ENCODE measurements at regions not wholly inside any gene's neighbourhood (a gene's known extent, or its start where the extent isn't known, plus 50 kb on each side); places are given as distances from the start of the nearest gene placed in this dataset.
"Not testable (repeated sequence)": the region's sequence is repeated elsewhere in the genome, so short reads cannot be mapped to it uniquely, and the experiment has no call there.

GRCh38 chr16:16448423-16448822, 69.5 kb downstream of the NPIPA7 start:
- DNase-seq (ENCODE audit: low read depth): not testable (repeated sequence)

GRCh38 chr16:16449712-16450237, 70.8 kb downstream of the NPIPA7 start:
- not testable (repeated sequence) for DNase-seq (ENCODE audit: low read depth)

- DNase-seq (ENCODE audit: low read depth): not testable (repeated sequence)
Observed at GRCh38 chr16:16451721-16452410, 72.9 kb downstream of the NPIPA7 start.

- DNase-seq (ENCODE audit: low read depth): not testable (repeated sequence)
Observed at GRCh38 chr16:16458579-16458978, 79.6 kb downstream of the NPIPA7 start.

- DNase-seq (ENCODE audit: low read depth): not testable (repeated sequence)
Observed at GRCh38 chr16:16463792-16464191, 84.9 kb downstream of the NPIPA7 start.

- not testable (repeated sequence) for DNase-seq (ENCODE audit: low read depth)
Observed at GRCh38 chr16:16488919-16489318, 110.0 kb downstream of the NPIPA7 start.

- DNase-seq (ENCODE audit: low read depth): not testable (repeated sequence)
Observed at GRCh38 chr16:16489466-16489865, 110.5 kb downstream of the NPIPA7 start.

GRCh38 chr16:16494114-16494513, 115.2 kb downstream of the NPIPA7 start:
- not testable (repeated sequence) for DNase-seq (ENCODE audit: low read depth)

GRCh38 chr16:16494998-16495397, 116.1 kb downstream of the NPIPA7 start:
- DNase-seq (ENCODE audit: low read depth): not testable (repeated sequence)

- DNase-seq (ENCODE audit: low read depth): not testable (repeated sequence)
Observed at GRCh38 chr16:16499875-16500274, 120.9 kb downstream of the NPIPA7 start.

GRCh38 chr16:16507041-16507440, 128.1 kb downstream of the NPIPA7 start:
- not testable (repeated sequence) for DNase-seq (ENCODE audit: low read depth)

GRCh38 chr16:16508344-16508743, 129.4 kb downstream of the NPIPA7 start:
- not testable (repeated sequence) for DNase-seq (ENCODE audit: low read depth)

GRCh38 chr16:16519395-16519794, 140.5 kb downstream of the NPIPA7 start:
- not testable (repeated sequence) for DNase-seq (ENCODE audit: low read depth)

- DNase-seq (ENCODE audit: low read depth): not testable (repeated sequence)
Observed at GRCh38 chr16:16521239-16522002, 142.5 kb downstream of the NPIPA7 start.

- DNase-seq (ENCODE audit: low read depth): not testable (repeated sequence)
Observed at GRCh38 chr16:16526998-16527397, 148.1 kb downstream of the NPIPA7 start.

GRCh38 chr16:16530744-16531143, 151.8 kb downstream of the NPIPA7 start:
- not testable (repeated sequence) for DNase-seq (ENCODE audit: low read depth)

- not testable (repeated sequence) for DNase-seq (ENCODE audit: low read depth)
Observed at GRCh38 chr16:16535565-16535964, 156.6 kb downstream of the NPIPA7 start.

GRCh38 chr16:16536151-16536550, 157.2 kb downstream of the NPIPA7 start:
- DNase-seq (ENCODE audit: low read depth): not testable (repeated sequence)

GRCh38 chr16:16549710-16550109, 170.8 kb downstream of the NPIPA7 start:
- not testable (repeated sequence) for DNase-seq (ENCODE audit: low read depth)

GRCh38 chr16:16550824-16551223, 171.9 kb downstream of the NPIPA7 start:
- not testable (repeated sequence) for DNase-seq (ENCODE audit: low read depth)

GRCh38 chr16:16552819-16553340, 173.9 kb downstream of the NPIPA7 start:
- DNase-seq (ENCODE audit: low read depth): not testable (repeated sequence)

GRCh38 chr16:16559179-16559740, 180.3 kb downstream of the NPIPA7 start:
- DNase-seq (ENCODE audit: low read depth): not testable (repeated sequence)
